ENCODE measurements at regions not wholly inside any gene's neighbourhood (a gene's known extent, or its start where the extent isn't known, plus 50 kb on each side); places are given as distances from the start of the nearest gene placed in this dataset.

DNA sequence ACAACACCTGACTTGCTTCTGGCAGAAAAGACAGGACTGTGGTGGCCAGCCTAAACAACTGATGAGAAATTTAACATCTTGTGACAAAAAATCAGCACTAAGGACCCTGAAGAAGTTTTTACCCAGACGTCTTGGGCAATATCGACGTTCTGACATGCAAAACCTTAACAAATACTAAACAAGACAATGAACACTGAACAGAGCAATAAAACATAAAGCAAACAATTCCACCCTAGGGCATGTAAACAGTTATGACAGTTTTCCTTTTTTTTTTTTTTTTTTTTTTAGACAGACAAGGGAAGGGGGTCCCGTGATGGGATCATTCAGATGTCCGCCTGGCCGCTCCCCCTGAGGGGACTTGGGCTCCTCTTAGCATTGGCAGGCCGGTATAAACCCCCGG, 738.0 kb downstream of the SI start (continued):
- TF ChIP-seq PATZ1 (CRISPR knock-in tag; IDR thresholded peaks at IDR 0.05; ENCODE audit: borderline replicate concordance) (no peak), TCF4 (CRISPR knock-in tag; IDR thresholded peaks at IDR 0.05; ENCODE audit: borderline replicate concordance) (no peak), OSR1 (CRISPR knock-in tag; IDR thresholded peaks at IDR 0.05) (no peak), CSRNP3 (CRISPR knock-in tag; IDR thresholded peaks at IDR 0.05) (no peak), CSDC2 (CRISPR knock-in tag; IDR thresholded peaks at IDR 0.05) (no peak), ZC3H10 (CRISPR knock-in tag; IDR thresholded peaks at IDR 0.05) (no peak)

- ATAC-seq: no peak
- TF ChIP-seq ZNF8 (CRISPR knock-in tag; IDR thresholded peaks at IDR 0.05): no peak
- no peak for TF ChIP-seq CSDC2 (CRISPR knock-in tag; IDR thresholded peaks at IDR 0.05)
- TF ChIP-seq, protein P1, sequence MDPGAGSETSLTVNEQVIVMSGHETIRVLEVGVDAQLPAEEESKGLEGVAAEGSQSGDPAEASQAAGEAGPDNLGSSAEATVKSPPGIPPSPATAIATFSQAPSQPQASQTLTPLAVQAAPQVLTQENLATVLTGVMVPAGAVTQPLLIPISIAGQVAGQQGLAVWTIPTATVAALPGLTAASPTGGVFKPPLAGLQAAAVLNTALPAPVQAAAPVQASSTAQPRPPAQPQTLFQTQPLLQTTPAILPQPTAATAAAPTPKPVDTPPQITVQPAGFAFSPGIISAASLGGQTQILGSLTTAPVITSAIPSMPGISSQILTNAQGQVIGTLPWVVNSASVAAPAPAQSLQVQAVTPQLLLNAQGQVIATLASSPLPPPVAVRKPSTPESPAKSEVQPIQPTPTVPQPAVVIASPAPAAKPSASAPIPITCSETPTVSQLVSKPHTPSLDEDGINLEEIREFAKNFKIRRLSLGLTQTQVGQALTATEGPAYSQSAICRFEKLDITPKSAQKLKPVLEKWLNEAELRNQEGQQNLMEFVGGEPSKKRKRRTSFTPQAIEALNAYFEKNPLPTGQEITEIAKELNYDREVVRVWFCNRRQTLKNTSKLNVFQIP (CRISPR knock-in tag; IDR thresholded peaks at IDR 0.05; ENCODE audit: borderline replicate concordance, low read depth): no peak
- TF ChIP-seq, protein P2, sequence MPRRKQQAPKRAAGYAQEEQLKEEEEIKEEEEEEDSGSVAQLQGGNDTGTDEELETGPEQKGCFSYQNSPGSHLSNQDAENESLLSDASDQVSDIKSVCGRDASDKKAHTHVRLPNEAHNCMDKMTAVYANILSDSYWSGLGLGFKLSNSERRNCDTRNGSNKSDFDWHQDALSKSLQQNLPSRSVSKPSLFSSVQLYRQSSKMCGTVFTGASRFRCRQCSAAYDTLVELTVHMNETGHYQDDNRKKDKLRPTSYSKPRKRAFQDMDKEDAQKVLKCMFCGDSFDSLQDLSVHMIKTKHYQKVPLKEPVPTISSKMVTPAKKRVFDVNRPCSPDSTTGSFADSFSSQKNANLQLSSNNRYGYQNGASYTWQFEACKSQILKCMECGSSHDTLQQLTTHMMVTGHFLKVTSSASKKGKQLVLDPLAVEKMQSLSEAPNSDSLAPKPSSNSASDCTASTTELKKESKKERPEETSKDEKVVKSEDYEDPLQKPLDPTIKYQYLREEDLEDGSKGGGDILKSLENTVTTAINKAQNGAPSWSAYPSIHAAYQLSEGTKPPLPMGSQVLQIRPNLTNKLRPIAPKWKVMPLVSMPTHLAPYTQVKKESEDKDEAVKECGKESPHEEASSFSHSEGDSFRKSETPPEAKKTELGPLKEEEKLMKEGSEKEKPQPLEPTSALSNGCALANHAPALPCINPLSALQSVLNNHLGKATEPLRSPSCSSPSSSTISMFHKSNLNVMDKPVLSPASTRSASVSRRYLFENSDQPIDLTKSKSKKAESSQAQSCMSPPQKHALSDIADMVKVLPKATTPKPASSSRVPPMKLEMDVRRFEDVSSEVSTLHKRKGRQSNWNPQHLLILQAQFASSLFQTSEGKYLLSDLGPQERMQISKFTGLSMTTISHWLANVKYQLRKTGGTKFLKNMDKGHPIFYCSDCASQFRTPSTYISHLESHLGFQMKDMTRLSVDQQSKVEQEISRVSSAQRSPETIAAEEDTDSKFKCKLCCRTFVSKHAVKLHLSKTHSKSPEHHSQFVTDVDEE (CRISPR knock-in tag; IDR thresholded peaks at IDR 0.05): no peak
- no peak for TF ChIP-seq SNAI2 (CRISPR knock-in tag; IDR thresholded peaks at IDR 0.05)
- no peak for TF ChIP-seq BACH2 (CRISPR knock-in tag; IDR thresholded peaks at IDR 0.05; ENCODE audit: borderline replicate concordance)
- TF ChIP-seq ZNF70 (CRISPR knock-in tag; IDR thresholded peaks at IDR 0.05): no peak
- no peak for TF ChIP-seq PATZ1 (CRISPR knock-in tag; IDR thresholded peaks at IDR 0.05; ENCODE audit: borderline replicate concordance)
- no peak for TF ChIP-seq GLIS3 (CRISPR knock-in tag; IDR thresholded peaks at IDR 0.05)
Measured at GRCh38 chr3:164332831-164333802, 745.2 kb downstream of the SI start.

DNA sequence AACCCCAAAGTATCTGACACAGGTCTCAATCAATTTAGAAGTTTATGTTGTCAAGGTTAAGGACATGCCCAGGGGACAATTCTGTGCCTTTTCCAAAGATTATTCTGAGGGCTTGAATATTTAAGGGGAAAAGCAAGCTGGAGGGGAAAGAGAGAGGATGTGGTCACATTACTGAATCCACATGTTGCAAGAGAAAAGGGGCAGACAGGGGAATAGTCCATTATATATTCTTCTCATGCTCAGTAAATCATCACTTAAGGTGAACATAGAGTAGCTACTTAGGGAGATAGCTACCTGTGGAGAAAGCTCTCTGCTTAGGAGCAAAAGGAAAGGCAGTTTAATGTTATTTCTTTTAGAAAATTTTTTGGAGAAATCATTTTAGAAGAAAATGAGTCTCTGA, 751.6 kb downstream of the SI start:
- ATAC-seq: no peak
- no peak for TF ChIP-seq RARB (CRISPR knock-in tag; IDR thresholded peaks at IDR 0.05)
- no peak for TF ChIP-seq ZNF70 (CRISPR knock-in tag; IDR thresholded peaks at IDR 0.05)
- TF ChIP-seq, protein P1 (CRISPR knock-in tag; IDR thresholded peaks at IDR 0.05; ENCODE audit: borderline replicate concordance, low read depth): no peak
- no peak for TF ChIP-seq CREB5 (CRISPR knock-in tag; IDR thresholded peaks at IDR 0.05; ENCODE audit: low read depth)
- TF ChIP-seq TCF4 (CRISPR knock-in tag; IDR thresholded peaks at IDR 0.05; ENCODE audit: borderline replicate concordance): no peak
- TF ChIP-seq ZNF565 (CRISPR knock-in tag; conservative IDR thresholded peaks at IDR 0.05; ENCODE audit: low read depth): no peak
- no peak for TF ChIP-seq PPARA (CRISPR knock-in tag; IDR thresholded peaks at IDR 0.05; ENCODE audit: borderline replicate concordance)
- no peak for TF ChIP-seq SNAI2 (CRISPR knock-in tag; IDR thresholded peaks at IDR 0.05)
- no peak for TF ChIP-seq ISL1 (CRISPR knock-in tag; IDR thresholded peaks at IDR 0.05)
- no peak for TF ChIP-seq ZFP3 (CRISPR knock-in tag; IDR thresholded peaks at IDR 0.05)
- no peak for TF ChIP-seq CSRNP3 (CRISPR knock-in tag; IDR thresholded peaks at IDR 0.05)
- no peak for TF ChIP-seq ZFP30 (CRISPR knock-in tag; IDR thresholded peaks at IDR 0.05)
